NCI-H2107 treated with DMSO at 0.1 percent for 48 hours (cell line): ENCODE measurements at regions not wholly inside any gene's neighbourhood (a gene's known extent, or its start where the extent isn't known, plus 50 kb on each side); places are given as distances from the start of the nearest gene placed in this dataset.
"Not testable (repeated sequence)": the region's sequence is repeated elsewhere in the genome, so short reads cannot be mapped to it uniquely, and the experiment has no call there.

ENCODE experiments used
- DNase-seq: peaks from one replicate; lab custom pipeline; 2025; ENCODE audit not compliant: unreplicated experiment; lab: John Stamatoyannopoulos, UW

DNA sequence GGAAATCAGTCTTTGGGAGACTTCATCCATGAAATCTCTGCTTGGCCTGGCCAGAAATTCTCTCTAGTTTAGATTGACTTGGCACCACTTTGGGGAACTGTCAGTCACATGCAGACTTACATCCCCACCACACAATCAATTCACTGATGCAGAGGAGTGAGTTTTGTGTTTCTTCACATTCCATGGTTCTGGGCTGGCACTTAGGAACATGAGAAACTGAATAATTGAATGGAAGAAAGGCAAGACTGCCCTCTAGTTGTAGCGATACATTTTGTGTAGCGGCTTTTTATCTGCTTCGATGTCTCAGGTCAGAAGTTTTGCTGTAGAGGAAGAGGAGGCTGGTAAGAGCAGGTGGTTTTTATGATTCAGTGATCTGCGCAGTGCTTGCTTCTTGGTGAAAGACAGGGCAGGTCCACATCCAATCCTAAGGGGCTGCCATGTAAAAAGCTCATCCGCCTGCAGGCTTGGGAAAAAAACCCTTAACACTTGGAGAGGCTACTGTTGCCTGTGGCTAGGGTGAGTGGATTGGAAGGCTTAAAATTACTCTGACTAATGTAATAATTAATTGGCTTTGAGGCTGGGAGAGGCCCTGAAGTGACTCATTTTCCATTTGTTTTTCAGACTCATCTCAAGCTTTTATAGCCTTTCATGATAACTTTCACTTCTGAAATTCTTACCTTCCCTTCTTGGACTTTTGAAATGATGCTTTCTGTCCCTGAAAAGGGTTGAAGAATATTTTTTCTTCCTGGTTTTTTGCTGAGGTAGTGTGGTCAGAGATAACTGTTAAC is 75.4 kb upstream of the LPCAT1 start:
- not testable (repeated sequence) for DNase-seq

DNA sequence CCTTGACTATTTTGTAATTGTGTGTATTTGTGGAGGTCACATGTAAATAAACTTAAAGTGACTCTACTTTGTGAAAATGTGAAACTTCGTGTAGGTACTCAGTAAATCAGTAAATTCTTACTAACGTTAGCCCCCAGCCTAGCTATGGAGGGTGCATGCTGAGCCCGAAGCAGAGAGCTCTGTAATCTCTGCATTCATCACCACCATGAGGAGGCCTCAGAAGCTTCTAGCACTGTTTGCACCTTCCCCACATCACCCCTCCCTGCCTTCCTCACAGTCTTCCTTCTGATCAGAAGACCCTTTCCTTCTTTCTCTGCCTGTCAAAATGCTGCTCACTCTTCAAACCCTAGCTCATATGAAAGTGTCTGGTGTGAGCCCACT is 73.3 kb upstream of the LPCAT1 start:
- DNase-seq, result not testable (repeated sequence)

DNA sequence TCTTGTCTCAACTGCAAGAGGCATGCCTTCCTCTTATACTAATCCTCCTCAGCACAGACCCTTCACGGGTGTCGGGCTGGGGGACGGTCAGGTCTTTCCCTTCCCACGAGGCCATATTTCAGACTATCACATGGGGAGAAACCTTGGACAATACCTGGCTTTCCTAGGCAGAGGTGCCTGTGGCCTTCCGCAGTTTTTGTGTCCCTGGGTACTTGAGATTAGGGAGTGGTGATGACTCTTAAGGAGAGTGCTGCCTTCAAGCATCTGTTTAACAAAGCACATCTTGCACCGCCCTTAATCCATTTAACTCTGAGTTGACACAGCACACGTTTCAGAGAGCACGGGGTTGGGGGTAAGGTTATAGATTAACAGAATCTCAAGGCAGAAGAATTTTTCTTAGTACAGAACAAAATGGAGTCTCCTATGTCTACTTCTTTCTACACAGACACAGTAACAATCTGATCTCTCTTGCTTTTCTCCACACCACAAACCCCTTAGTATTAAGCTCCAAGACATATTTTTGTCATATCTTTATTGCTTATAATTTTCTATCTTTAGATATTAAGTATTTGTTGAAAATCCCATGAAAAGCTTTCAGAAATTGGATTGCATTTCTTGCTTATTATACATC is 72.8 kb upstream of the LPCAT1 start:
- not testable (repeated sequence) for DNase-seq

GRCh38 chr5:1594357-1595106 is 70.8 kb upstream of the LPCAT1 start:
- DNase-seq, result no peak

DNA sequence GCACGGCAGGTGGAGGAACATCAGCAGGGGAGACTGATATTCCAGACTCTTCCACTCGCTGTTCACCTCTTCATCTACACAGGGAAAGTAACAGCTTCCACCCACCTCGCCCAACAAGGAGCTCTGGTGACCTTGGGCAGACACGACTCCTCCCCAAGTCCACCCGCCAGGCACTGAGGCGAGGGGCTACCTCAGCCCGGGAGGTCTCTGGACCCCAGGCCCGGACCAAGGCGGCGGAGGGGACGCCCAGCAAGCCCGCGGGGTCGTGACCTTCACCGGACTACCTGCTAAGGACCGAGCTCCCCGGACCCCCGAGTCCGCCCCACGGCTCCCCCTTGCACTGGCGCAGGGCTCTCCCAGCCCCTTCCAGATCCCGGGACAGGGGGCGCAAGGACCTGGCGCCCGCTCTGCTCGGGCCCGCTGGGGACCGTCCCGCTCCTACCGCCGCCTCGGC is 70.2 kb upstream of the LPCAT1 start:
- no peak for DNase-seq

GRCh38 chr5:1588071-1588694 is 64.4 kb upstream of the LPCAT1 start:
- not testable (repeated sequence) for DNase-seq

- not testable (repeated sequence) for DNase-seq
These were observed 59.5 kb upstream of the LPCAT1 start for GRCh38 chr5:1583081-1583875.

DNA sequence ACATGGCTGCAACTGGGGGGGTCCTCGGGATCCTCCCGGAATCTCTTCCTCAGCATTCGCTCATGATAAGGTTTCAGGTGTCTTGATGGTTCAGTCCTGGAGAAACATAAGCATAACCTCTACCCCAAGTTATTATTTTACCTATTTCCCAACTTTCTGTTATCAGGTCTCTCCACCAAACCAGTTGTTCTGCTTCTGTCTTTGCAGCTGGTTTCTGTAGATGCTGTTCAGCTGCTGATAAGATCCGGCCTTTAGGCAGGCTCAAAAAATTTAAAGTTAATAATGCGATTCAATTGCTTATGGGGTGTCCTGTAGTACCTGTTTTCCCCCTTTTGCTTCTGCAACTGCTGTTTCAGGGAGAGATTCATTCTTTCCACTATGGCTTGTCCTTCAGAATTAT is 55.6 kb upstream of the LPCAT1 start:
- DNase-seq, result not testable (repeated sequence)

- not testable (repeated sequence) for DNase-seq
These were observed 53.1 kb upstream of the LPCAT1 start for GRCh38 chr5:1576851-1577250.

DNA sequence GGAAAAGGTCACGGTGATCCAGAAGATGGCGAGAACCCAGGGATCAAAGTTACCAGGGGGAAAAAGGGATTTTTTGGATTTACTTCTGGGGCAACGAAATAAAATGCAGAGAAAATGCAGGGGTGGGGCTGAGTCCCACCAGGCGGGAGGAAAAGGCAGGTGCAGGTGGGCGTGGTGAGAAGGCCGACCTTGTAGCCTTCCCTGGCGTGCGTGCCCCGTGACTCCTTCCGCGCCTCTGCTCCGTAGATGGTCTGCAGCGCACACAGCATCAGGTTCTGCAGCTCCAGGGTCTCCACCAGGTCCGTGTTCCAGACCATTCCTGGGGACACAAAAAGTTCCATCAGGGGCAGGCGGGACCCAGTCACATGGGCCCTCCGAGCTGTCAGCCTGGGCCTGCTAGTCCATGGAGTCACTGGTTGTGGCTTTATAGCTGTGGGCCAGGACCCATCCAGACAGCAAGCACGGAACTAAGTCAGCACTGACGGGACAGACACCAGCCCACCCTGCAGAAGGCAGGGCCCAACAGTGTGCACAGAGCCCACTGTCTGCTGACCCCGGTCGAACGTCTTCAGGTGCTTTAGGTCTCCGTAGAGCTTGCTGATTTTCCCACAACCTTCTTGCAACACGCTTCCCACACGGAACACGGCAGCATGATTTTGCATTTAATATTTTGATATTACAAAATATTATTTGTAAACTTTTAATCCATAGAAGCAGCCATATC is 52.4 kb upstream of the LPCAT1 start:
- not testable (repeated sequence) for DNase-seq

DNA sequence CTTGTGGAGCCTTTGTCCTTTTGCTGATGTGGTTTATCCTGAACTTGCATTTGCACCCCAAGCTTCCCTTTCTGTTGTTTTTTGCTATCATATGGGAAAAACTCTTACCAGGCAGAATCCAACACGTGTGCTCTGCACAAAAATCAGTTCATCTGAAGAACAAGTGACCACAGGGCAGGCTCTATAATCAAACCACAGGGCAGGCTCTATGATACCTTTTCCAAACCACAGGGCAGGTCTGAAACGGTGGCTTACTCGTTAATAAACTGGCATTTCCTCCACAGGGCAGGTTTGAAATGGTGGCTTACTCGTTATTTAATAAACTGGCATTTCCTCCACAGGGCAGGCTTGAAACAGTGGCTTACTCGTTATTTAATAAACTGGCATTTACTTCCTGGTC is 51.7 kb upstream of the LPCAT1 start:
- DNase-seq, result not testable (repeated sequence)

DNA sequence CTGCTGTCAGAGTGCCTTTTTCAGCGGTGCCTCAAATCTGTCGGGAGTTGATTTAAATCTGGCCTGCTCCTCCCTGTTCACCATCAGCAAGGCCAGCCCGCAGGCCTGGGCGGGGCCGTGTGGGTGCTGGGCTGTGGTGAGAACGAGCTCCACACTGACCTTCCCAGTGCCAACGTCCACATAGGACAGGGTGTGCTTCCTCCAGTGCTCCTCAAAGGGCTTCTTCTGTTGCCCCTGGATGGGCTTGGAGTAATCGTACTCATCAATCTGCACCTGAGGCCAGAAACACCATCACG is 50.2 kb upstream of the LPCAT1 start:
- not testable (repeated sequence) for DNase-seq

DNA sequence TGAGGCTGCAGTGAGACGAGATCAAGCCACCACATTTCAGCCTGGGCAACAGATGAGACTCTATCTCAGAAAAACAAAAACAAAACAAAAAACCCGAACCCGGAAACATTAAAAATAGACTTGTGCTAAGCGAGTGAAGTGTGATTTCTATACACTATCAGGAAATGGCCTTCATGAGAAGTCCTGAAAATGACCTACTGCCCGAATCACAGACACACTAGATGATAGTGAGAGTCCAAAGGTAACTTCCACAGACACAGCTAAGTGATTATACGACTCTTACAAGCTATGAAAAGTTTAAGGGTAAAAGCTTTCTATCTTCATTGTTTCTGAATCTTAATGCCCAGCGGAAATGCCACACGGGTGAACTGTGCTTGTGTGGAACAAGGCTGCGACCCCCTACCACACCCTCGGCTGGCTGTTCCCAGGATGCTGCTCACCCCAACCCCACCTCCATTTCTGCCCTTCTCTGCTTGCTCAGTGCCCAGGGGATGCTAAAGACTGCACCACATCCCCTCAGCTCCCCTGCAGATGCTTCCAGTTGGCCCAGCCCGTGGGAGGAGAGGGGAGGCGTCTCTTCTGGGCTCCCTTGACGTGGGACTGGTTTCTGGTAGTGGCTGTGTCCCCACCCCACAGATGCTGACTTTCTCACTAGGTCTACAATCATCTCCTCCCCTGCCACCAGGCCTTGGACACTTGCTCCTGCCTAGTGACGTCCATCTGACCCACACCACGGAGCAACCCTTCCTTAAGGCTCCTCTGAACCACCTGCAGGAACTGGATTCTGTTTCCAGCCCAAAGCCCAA is 49.7 kb upstream of the LPCAT1 start:
- not testable (repeated sequence) for DNase-seq
